HEK293 (cell line): ENCODE measurements at regions not wholly inside any gene's neighbourhood (a gene's known extent, or its start where the extent isn't known, plus 50 kb on each side); places are given as distances from the start of the nearest gene placed in this dataset.
A peak's percentile ranks its signal among the peaks of the same experiment; 100 is the strongest.

Source experiments
- CTCF ChIA-PET: fragments of 350-600 bp; formaldehyde crosslinking; extraction: SDS; loops from one replicate; lab custom pipeline; 2021; ENCODE audit warnings: antibody characterized with exemption; lab: Yijun Ruan, JAX
- POLR2A ChIA-PET: fragments of 300-600 bp; formaldehyde crosslinking; extraction: SDS; loops from one replicate; lab custom pipeline; 2020; ENCODE audit warnings: antibody characterized with exemption, inconsistent platforms; lab: Yijun Ruan, JAX
- H3K27ac ChIP-seq: fragments of 200-500 bp; sonication (Bioruptor generic); 2 replicates; pipeline ENCODE4 v1.5.1; 2014; ENCODE audit warnings: low read depth, low read length, control low read depth, inconsistent platforms; ENCODE audit errors: extremely low read depth
- H3K36me3 ChIP-seq, 2 experiments: fragments of 200-500 bp in 1 of 2; sonication (Bioruptor generic) in 1 of 2; 1 replicate in 1 of 2; 2 replicates in 1 of 2; pipeline ENCODE4 v1.5.1; 2014 to 2017; ENCODE audit warnings: inconsistent platforms in 2 of 2, low read length in 2 of 2; ENCODE audit not compliant: control insufficient read depth in 2 of 2, insufficient read depth in 1 of 2
- H3K4me1 ChIP-seq: fragments of 200-500 bp; sonication (Bioruptor generic); 2 replicates; pipeline ENCODE4 v1.5.1; 2014; ENCODE audit warnings: mild to moderate bottlenecking, low read length, inconsistent platforms; ENCODE audit not compliant: control insufficient read depth, insufficient read depth
- H3K4me3 ChIP-seq: 2 replicates; pipeline ENCODE4 v1.5.1; 2011; ENCODE audit warnings: low read depth, mild to moderate bottlenecking, control low read depth, low read length, moderate library complexity
- H3K9me3 ChIP-seq: fragments of 200-500 bp; sonication (Bioruptor generic); 2 replicates; pipeline ENCODE4 v1.5.1; 2014; ENCODE audit warnings: low read depth, low read length, inconsistent platforms; ENCODE audit not compliant: control insufficient read depth, insufficient read depth
- EGR2 ChIP-seq: fragments of 450-650 bp; formaldehyde crosslinking; IDR thresholded peaks from 2 replicates; pipeline ENCODE4 v1.5.1; 2016; ENCODE audit warnings: low read depth, missing biosample characterization, missing genetic modification characterization
- GLI4 ChIP-seq: fragments of 450-650 bp; formaldehyde crosslinking; IDR thresholded peaks from 2 replicates; pipeline ENCODE4 v1.5.1; 2016; ENCODE audit warnings: missing biosample characterization, missing genetic modification characterization
- ZBTB7A ChIP-seq: fragments of 450-650 bp; formaldehyde crosslinking; IDR thresholded peaks from 2 replicates; pipeline ENCODE4 v1.5.1; 2016; ENCODE audit warnings: low read depth, missing biosample characterization, missing genetic modification characterization
- ZFHX2 ChIP-seq: fragments of 450-650 bp; formaldehyde crosslinking; conservative IDR thresholded peaks from 2 replicates; pipeline ENCODE4 v1.5.1; 2016; ENCODE audit warnings: missing biosample characterization, missing genetic modification characterization
- ZNF112 ChIP-seq: fragments of 450-650 bp; formaldehyde crosslinking; IDR thresholded peaks from 2 replicates; pipeline ENCODE4 v1.5.0; 2017; ENCODE audit warnings: missing biosample characterization, missing genetic modification characterization
- ZNF324 ChIP-seq: fragments of 450-650 bp; formaldehyde crosslinking; IDR thresholded peaks from 2 replicates; pipeline ENCODE4 v1.5.1; 2016; ENCODE audit warnings: missing biosample characterization, missing genetic modification characterization
- ZNF335 ChIP-seq: fragments of 450-650 bp; formaldehyde crosslinking; conservative IDR thresholded peaks from 2 replicates; pipeline ENCODE4 v1.5.1; 2016; ENCODE audit warnings: missing biosample characterization, missing genetic modification characterization
- ZNF514 ChIP-seq: fragments of 450-650 bp; formaldehyde crosslinking; IDR thresholded peaks from 2 replicates; pipeline ENCODE4 v1.5.1; 2016; ENCODE audit warnings: missing biosample characterization, missing genetic modification characterization
- ZNF548 ChIP-seq: fragments of 450-650 bp; formaldehyde crosslinking; IDR thresholded peaks from 2 replicates; pipeline ENCODE4 v1.5.1; 2016; ENCODE audit warnings: missing biosample characterization, missing genetic modification characterization
- ZNF555 ChIP-seq: fragments of 450-650 bp; formaldehyde crosslinking; conservative IDR thresholded peaks from 2 replicates; pipeline ENCODE4 v1.5.1; 2017; ENCODE audit warnings: missing biosample characterization, mild to moderate bottlenecking, missing genetic modification characterization, inconsistent platforms
- ZNF623 ChIP-seq: fragments of 450-650 bp; formaldehyde crosslinking; IDR thresholded peaks from 2 replicates; pipeline ENCODE4 v1.5.1; 2016; ENCODE audit warnings: missing biosample characterization, missing genetic modification characterization
- ZNF629 ChIP-seq: fragments of 450-650 bp; formaldehyde crosslinking; IDR thresholded peaks from 2 replicates; pipeline ENCODE4 v1.5.1; 2017; ENCODE audit warnings: missing biosample characterization, missing genetic modification characterization
- ZNF768 ChIP-seq: fragments of 450-650 bp; formaldehyde crosslinking; IDR thresholded peaks from 2 replicates; pipeline ENCODE4 v1.5.1; 2018; ENCODE audit warnings: missing biosample characterization, mild to moderate bottlenecking, missing genetic modification characterization
- TF ChIP-seq, protein P1 (sequence below): fragments of 450-650 bp; formaldehyde crosslinking; IDR thresholded peaks from 2 replicates; pipeline ENCODE4 v1.5.1; 2017; ENCODE audit warnings: missing biosample characterization, mild to moderate bottlenecking, missing genetic modification characterization, moderate library complexity
- TF ChIP-seq, protein P2 (sequence below): fragments of 450-650 bp; formaldehyde crosslinking; conservative IDR thresholded peaks from 2 replicates; pipeline ENCODE4 v1.5.1; 2016; ENCODE audit warnings: low read depth, missing biosample characterization, missing genetic modification characterization
- TF ChIP-seq, protein P3 (sequence below): fragments of 450-650 bp; formaldehyde crosslinking; IDR thresholded peaks from 2 replicates; pipeline ENCODE4 v1.5.1; 2016; ENCODE audit warnings: missing biosample characterization, missing genetic modification characterization

DNA sequence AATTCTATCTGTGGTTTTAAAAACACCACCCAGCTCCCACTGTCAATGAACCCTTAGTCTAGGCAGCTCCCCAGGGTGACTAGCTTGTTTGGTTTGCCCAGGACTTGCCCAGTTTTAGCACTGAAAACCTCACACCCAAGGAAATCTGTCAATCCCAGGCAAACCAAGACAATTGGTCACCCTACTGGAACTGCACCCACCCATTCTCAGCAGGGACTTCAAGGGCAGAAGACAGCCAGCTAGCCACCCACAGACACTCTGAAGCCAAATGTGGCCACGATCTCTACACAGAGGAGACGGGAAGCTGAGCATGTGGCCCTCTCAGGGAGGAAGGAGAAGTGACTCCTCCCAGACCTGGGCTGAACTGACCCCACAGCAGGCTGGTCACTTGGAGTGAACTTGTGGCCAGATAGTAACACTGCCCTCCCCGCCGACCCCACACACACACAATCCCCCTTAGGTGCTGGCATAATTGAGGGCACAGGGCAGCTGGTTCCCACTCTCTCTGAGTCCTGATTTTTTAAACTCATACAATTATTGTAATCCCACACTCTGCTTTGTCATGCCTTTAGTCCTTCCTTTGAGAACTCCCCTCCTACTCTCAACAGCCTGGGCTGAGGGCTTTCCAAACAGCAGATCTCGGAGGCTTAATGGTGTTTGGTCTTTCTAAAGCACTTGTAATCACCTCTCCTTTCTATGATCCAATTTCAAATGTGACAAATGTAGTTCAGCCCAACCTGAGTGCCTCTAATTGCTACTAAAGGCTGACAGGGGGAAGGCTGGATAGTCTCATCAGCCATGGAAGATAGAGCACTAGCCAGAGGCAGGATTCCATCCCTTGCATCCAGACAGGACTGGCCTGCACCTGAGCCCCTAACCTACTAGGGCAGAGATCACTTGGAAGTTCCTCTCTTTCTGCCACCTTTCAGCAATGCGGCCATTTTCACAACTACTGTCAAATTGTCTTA lies 74.7 kb upstream of the DRD2 start:
- Histone ChIP-seq H3K27ac (no peak overlapping the region), H3K4me3 (no peak overlapping the region), H3K9me3 (no peaks in the 10 kb centered on the region), H3K36me3 (no peaks in the 10 kb centered on the region), H3K4me1 (no peaks in the 10 kb centered on the region)
- POLR2A ChIA-PET, result no interaction called here
- CTCF ChIA-PET, result interaction anchor here (0.7 kb wide), 1 partner anchor 15 kb away, joined by 3 read pairs; no protein-coding TSS in a partner anchor
- TF ChIP-seq ZNF629 (tag by site-specific recombination) (no peak), ZNF514 (no peak), ZNF324 (tag by site-specific recombination) (no peak), ZNF112 (tag by site-specific recombination) (no peak), ZNF623 (tag by site-specific recombination) (no peak), ZNF548 (tag by site-specific recombination) (no peak), ZFHX2 (peak; percentile 15; the same call in 1 of the 2 replicates), ZNF555 (tag by site-specific recombination) (no peak), ZNF335 (tag by site-specific recombination) (no peak), EGR2 (peak; percentile 20; the same call in 1 of the 2 replicates), ZBTB7A (tag by site-specific recombination) (no peak), ZNF768 (no peak)
- TF ChIP-seq, protein P1, sequence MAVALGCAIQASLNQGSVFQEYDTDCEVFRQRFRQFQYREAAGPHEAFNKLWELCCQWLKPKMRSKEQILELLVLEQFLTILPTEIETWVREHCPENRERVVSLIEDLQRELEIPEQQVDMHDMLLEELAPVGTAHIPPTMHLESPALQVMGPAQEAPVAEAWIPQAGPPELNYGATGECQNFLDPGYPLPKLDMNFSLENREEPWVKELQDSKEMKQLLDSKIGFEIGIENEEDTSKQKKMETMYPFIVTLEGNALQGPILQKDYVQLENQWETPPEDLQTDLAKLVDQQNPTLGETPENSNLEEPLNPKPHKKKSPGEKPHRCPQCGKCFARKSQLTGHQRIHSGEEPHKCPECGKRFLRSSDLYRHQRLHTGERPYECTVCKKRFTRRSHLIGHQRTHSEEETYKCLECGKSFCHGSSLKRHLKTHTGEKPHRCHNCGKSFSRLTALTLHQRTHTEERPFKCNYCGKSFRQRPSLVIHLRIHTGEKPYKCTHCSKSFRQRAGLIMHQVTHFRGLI (tag by site-specific recombination), result peak; percentile 91
- TF ChIP-seq, protein P2, sequence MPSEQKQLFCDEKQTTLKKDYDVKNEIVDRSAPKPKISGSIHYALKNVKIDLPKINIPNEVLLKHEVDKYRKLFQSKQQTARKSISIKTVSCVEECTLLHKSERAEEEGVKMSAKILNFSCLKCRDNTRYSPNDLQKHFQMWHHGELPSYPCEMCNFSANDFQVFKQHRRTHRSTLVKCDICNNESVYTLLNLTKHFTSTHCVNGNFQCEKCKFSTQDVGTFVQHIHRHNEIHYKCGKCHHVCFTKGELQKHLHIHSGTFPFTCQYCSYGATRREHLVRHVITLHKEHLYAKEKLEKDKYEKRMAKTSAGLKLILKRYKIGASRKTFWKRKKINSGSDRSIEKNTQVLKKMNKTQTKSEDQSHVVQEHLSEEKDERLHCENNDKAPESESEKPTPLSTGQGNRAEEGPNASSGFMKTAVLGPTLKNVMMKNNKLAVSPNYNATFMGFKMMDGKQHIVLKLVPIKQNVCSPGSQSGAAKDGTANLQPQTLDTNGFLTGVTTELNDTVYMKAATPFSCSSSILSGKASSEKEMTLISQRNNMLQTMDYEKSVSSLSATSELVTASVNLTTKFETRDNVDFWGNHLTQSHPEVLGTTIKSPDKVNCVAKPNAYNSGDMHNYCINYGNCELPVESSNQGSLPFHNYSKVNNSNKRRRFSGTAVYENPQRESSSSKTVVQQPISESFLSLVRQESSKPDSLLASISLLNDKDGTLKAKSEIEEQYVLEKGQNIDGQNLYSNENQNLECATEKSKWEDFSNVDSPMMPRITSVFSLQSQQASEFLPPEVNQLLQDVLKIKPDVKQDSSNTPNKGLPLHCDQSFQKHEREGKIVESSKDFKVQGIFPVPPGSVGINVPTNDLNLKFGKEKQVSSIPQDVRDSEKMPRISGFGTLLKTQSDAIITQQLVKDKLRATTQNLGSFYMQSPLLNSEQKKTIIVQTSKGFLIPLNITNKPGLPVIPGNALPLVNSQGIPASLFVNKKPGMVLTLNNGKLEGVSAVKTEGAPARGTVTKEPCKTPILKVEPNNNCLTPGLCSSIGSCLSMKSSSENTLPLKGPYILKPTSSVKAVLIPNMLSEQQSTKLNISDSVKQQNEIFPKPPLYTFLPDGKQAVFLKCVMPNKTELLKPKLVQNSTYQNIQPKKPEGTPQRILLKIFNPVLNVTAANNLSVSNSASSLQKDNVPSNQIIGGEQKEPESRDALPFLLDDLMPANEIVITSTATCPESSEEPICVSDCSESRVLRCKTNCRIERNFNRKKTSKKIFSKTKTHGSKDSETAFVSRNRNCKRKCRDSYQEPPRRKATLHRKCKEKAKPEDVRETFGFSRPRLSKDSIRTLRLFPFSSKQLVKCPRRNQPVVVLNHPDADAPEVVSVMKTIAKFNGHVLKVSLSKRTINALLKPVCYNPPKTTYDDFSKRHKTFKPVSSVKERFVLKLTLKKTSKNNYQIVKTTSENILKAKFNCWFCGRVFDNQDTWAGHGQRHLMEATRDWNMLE (tag by site-specific recombination), result no peak

DNA sequence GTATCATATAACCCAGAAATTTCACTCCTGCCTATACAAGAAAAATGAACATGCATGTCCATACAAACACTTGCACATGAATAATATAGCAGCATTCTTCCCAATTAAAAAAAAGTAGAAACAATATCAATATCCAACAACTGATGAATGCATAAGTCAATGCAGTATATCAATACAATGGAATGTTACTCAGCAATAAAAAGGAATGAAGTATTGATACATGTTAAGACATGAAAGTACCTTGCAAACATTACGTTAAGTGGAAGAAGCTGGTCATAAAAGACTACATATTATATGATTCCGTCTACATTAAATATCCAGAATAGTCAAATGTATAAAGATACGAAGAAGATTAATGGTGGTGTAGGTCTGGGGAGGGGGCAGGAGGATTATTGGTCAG lies 73.9 kb upstream of the DRD2 start:
- ChIA-PET CTCF (interaction anchor here (0.7 kb wide), 2 partner anchors 15 to 198 kb away, joined by 3 to 4 read pairs; no protein-coding TSS in a partner anchor), POLR2A (no interaction called here)
- Histone ChIP-seq H3K4me1 (no peaks in the 10 kb centered on the region), H3K36me3 (no peaks in the 10 kb centered on the region), H3K27ac (no peak overlapping the region), H3K4me3 (no peak overlapping the region), H3K9me3 (no peaks in the 10 kb centered on the region)
- no peak for TF ChIP-seq GLI4
- TF ChIP-seq, protein P3, sequence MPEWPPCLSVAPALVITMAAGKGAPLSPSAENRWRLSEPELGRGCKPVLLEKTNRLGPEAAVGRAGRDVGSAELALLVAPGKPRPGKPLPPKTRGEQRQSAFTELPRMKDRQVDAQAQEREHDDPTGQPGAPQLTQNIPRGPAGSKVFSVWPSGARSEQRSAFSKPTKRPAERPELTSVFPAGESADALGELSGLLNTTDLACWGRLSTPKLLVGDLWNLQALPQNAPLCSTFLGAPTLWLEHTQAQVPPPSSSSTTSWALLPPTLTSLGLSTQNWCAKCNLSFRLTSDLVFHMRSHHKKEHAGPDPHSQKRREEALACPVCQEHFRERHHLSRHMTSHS (tag by site-specific recombination), result no peak
